ENCODE measurements at regions not wholly inside any gene's neighbourhood (a gene's known extent, or its start where the extent isn't known, plus 50 kb on each side); places are given as distances from the start of the nearest gene placed in this dataset.

GRCh38 chr5:115735108-115735998, 81.1 kb downstream of the CDO1 start:
- TF ChIP-seq CTCF (IDR thresholded peaks at IDR 0.05; ENCODE audit: insufficient read depth, low read length) (no peak), REST (IDR thresholded peaks at IDR 0.05; ENCODE audit: insufficient replicate concordance, low read depth) (no peak), POLR2AphosphoS5 (IDR thresholded peaks at IDR 0.05; ENCODE audit: low read depth) (no peak), SPI1 (IDR thresholded peaks at IDR 0.05; ENCODE audit: borderline replicate concordance, low read depth) (no peak), GABPA (IDR thresholded peaks at IDR 0.05; ENCODE audit: low read depth) (no peak)

Measured in HL-60 (cell line).